Gastrocnemius medialis (tissue), 4 donors: ENCODE measurements at regions not wholly inside any gene's neighbourhood (a gene's known extent, or its start where the extent isn't known, plus 50 kb on each side); places are given as distances from the start of the nearest gene placed in this dataset.

Experiments used
- POLR2A ChIP-seq, 2 donors: fragments of 450-650 bp; IDR thresholded peaks; one replicate each; pipeline ENCODE4 v1.6.1; 2017; ENCODE audit warnings: antibody characterized with exemption in 2 of 2, mild to moderate bottlenecking in 2 of 2, moderate library complexity in 2 of 2
- TF ChIP-seq, protein P1 (sequence below), 5 experiments: fragments of 450-650 bp in 3 of 5; fragments of 200-600 bp in 2 of 5; sonication (generic) in 2 of 5; IDR thresholded peaks in 4 of 5; conservative IDR thresholded peaks in 1 of 5; 1 replicate in 4 of 5; 2 replicates in 1 of 5; pipeline ENCODE4 v1.5.1; 2016 to 2019; ENCODE audit warnings: antibody characterized with exemption in 5 of 5, mild to moderate bottlenecking in 3 of 5, moderate library complexity in 3 of 5

DNA sequence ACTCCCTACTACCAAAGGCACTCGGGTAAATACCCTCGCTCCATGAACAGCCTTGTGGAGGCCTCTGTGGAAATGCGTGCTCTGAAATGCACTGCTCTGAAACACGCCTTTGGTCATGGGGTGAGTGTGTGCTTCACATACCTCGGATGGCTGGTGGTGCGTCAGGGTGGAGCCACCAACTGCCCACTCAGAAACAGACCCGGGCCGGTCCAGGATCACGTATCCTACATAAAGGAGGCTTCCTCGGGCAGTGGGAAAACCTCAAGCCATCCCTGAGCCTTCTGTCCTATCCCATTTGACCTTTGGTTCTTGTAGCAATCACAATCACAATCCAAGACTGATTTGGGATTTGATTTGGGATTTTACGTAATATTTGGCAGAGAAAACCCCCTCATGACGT lies 53.5 kb upstream of the ZNF516 start:
- TF ChIP-seq, protein P1, sequence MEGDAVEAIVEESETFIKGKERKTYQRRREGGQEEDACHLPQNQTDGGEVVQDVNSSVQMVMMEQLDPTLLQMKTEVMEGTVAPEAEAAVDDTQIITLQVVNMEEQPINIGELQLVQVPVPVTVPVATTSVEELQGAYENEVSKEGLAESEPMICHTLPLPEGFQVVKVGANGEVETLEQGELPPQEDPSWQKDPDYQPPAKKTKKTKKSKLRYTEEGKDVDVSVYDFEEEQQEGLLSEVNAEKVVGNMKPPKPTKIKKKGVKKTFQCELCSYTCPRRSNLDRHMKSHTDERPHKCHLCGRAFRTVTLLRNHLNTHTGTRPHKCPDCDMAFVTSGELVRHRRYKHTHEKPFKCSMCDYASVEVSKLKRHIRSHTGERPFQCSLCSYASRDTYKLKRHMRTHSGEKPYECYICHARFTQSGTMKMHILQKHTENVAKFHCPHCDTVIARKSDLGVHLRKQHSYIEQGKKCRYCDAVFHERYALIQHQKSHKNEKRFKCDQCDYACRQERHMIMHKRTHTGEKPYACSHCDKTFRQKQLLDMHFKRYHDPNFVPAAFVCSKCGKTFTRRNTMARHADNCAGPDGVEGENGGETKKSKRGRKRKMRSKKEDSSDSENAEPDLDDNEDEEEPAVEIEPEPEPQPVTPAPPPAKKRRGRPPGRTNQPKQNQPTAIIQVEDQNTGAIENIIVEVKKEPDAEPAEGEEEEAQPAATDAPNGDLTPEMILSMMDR (IDR thresholded peaks at IDR 0.05 in 4 of 5, conservative IDR thresholded peaks at IDR 0.05 in 1 of 5): no peak
- no peak for TF ChIP-seq POLR2A (IDR thresholded peaks at IDR 0.05)
